ENCODE measurements at regions not wholly inside any gene's neighbourhood (a gene's known extent, or its start where the extent isn't known, plus 50 kb on each side); places are given as distances from the start of the nearest gene placed in this dataset.

DNA sequence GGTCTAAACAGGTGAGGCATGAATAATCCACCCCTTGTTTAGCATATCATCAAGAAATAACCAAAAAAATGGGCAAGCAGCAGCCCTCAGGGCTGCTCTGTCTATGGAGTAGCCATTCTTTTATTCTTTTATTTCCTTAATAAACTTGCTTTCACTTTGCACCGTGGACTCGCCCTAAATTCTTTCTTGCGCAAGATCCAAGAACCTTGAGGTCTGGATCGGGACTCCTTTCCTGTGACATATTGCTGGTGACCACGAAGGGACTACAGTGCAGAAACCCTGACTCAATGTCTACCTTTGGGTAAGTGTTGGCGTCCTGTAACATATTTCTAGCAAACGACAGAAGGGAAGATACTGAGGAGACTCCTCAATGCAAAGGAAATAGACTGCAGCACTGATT, 1099.2 kb downstream of the FAM181B start:
- Histone ChIP-seq H3K27me3 (ENCODE audit: control insufficient read depth, insufficient read depth, low read length) (no peaks in the 10 kb centered on the region), H3K9me3 (ENCODE audit: control insufficient read depth, insufficient read depth, low read depth, low read length) (no peaks in the 10 kb centered on the region), H3K27ac (ENCODE audit: low read length) (no peak overlapping the region), H3K4me3 (ENCODE audit: low read depth in 2 of 2, low read length in 2 of 2) (no peak overlapping the region), H3K36me3 (ENCODE audit: control insufficient read depth, insufficient read depth, low read length) (no peaks in the 10 kb centered on the region), H3K4me1 (ENCODE audit: control insufficient read depth, insufficient read depth, low read length) (no peaks in the 10 kb centered on the region)
- TF ChIP-seq SIN3A (IDR thresholded peaks at IDR 0.05; ENCODE audit: borderline replicate concordance, insufficient read depth, low read depth, low read length), result no peak
- TF ChIP-seq, protein P1, sequence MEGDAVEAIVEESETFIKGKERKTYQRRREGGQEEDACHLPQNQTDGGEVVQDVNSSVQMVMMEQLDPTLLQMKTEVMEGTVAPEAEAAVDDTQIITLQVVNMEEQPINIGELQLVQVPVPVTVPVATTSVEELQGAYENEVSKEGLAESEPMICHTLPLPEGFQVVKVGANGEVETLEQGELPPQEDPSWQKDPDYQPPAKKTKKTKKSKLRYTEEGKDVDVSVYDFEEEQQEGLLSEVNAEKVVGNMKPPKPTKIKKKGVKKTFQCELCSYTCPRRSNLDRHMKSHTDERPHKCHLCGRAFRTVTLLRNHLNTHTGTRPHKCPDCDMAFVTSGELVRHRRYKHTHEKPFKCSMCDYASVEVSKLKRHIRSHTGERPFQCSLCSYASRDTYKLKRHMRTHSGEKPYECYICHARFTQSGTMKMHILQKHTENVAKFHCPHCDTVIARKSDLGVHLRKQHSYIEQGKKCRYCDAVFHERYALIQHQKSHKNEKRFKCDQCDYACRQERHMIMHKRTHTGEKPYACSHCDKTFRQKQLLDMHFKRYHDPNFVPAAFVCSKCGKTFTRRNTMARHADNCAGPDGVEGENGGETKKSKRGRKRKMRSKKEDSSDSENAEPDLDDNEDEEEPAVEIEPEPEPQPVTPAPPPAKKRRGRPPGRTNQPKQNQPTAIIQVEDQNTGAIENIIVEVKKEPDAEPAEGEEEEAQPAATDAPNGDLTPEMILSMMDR (IDR thresholded peaks at IDR 0.05), result no peak
- TF ChIP-seq POLR2AphosphoS5 (IDR thresholded peaks at IDR 0.05; ENCODE audit: low read depth, low read length), result no peak
- TF ChIP-seq, protein P2, sequence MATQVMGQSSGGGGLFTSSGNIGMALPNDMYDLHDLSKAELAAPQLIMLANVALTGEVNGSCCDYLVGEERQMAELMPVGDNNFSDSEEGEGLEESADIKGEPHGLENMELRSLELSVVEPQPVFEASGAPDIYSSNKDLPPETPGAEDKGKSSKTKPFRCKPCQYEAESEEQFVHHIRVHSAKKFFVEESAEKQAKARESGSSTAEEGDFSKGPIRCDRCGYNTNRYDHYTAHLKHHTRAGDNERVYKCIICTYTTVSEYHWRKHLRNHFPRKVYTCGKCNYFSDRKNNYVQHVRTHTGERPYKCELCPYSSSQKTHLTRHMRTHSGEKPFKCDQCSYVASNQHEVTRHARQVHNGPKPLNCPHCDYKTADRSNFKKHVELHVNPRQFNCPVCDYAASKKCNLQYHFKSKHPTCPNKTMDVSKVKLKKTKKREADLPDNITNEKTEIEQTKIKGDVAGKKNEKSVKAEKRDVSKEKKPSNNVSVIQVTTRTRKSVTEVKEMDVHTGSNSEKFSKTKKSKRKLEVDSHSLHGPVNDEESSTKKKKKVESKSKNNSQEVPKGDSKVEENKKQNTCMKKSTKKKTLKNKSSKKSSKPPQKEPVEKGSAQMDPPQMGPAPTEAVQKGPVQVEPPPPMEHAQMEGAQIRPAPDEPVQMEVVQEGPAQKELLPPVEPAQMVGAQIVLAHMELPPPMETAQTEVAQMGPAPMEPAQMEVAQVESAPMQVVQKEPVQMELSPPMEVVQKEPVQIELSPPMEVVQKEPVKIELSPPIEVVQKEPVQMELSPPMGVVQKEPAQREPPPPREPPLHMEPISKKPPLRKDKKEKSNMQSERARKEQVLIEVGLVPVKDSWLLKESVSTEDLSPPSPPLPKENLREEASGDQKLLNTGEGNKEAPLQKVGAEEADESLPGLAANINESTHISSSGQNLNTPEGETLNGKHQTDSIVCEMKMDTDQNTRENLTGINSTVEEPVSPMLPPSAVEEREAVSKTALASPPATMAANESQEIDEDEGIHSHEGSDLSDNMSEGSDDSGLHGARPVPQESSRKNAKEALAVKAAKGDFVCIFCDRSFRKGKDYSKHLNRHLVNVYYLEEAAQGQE (IDR thresholded peaks at IDR 0.05; ENCODE audit: insufficient read depth in 1 of 2, low read depth in 2 of 2, low read length in 1 of 2), result no peak
- no peak for TF ChIP-seq TCF7L2 (IDR thresholded peaks at IDR 0.05; ENCODE audit: low read depth, low read length)
- intact Hi-C loops (cut with micrococcal nuclease; ENCODE audit: unreplicated experiment), result no loop called here
- in situ Hi-C loops (cut with HindIII; ENCODE audit: low pct_unique_long_range_greater_than_20kb, low sequenced_read_pairs), result no loop called here
- ATAC-seq, result no peak
- POLR2A ChIA-PET, result no interaction called here
- CTCF ChIA-PET, result no interaction called here
- BruUV-seq (replicated peaks), result no TSS peak
- no peak for DNase-seq (ENCODE audit: low read depth, low spot score)

DNA sequence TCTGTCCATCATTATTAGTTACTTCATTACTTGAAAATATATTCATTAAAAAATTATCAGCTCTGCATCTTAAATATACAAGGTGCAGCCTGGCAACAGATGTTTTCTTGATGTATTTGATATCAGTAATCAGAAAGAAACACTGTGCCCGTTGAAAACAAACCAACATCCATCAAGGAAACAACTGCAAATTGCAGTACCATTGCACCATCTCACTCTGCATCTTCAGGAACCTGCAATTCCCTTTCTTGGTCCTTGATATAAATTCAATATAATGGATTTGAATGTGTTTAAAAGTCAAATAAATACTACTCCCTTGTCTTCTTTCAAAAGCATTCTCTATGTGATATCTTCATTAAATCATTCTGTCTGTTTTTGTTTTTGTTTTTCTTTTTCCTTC, 1131.2 kb downstream of the FAM181B start:
- ATAC-seq, result no peak
- in situ Hi-C loops (cut with HindIII; ENCODE audit: low pct_unique_long_range_greater_than_20kb, low sequenced_read_pairs), result no loop called here
- no TSS peak for BruUV-seq (replicated peaks)

More for the DNA sequence above, 1131.2 kb downstream of the FAM181B start:
- POLR2A ChIA-PET, result no interaction called here
- intact Hi-C loops (cut with micrococcal nuclease; ENCODE audit: unreplicated experiment), result no loop called here
- no peak for DNase-seq (ENCODE audit: low read depth, low spot score)
- H3K27ac ChIP-seq (ENCODE audit: low read length), result no peak overlapping the region
- CTCF ChIA-PET, result no interaction called here
- H3K36me3 ChIP-seq (ENCODE audit: control insufficient read depth, insufficient read depth, low read length), result no peaks in the 10 kb centered on the region
- H3K9me3 ChIP-seq (ENCODE audit: control insufficient read depth, insufficient read depth, low read depth, low read length), result no peaks in the 10 kb centered on the region; the same call in 1 of the 2 replicates
- no peak overlapping the region for H3K4me3 ChIP-seq (ENCODE audit: low read depth in 2 of 2, low read length in 2 of 2)
- H3K4me1 ChIP-seq (ENCODE audit: control insufficient read depth, insufficient read depth, low read length), result no peaks in the 10 kb centered on the region
- no peaks in the 10 kb centered on the region for H3K27me3 ChIP-seq (ENCODE audit: control insufficient read depth, insufficient read depth, low read length)
- TF ChIP-seq, protein P2 (IDR thresholded peaks at IDR 0.05; ENCODE audit: insufficient read depth in 1 of 2, low read depth in 2 of 2, low read length in 1 of 2), result no peak
- TF ChIP-seq, protein P1 (IDR thresholded peaks at IDR 0.05), result no peak
- no peak for TF ChIP-seq POLR2AphosphoS5 (IDR thresholded peaks at IDR 0.05; ENCODE audit: low read depth, low read length)
- TF ChIP-seq SIN3A (IDR thresholded peaks at IDR 0.05; ENCODE audit: borderline replicate concordance, insufficient read depth, low read depth, low read length), result no peak
- TF ChIP-seq TCF7L2 (IDR thresholded peaks at IDR 0.05; ENCODE audit: low read depth, low read length), result no peak

Data from Panc1 (cell line).